ENCODE measurements at regions not wholly inside any gene's neighbourhood (a gene's known extent, or its start where the extent isn't known, plus 50 kb on each side); places are given as distances from the start of the nearest gene placed in this dataset.

DNA sequence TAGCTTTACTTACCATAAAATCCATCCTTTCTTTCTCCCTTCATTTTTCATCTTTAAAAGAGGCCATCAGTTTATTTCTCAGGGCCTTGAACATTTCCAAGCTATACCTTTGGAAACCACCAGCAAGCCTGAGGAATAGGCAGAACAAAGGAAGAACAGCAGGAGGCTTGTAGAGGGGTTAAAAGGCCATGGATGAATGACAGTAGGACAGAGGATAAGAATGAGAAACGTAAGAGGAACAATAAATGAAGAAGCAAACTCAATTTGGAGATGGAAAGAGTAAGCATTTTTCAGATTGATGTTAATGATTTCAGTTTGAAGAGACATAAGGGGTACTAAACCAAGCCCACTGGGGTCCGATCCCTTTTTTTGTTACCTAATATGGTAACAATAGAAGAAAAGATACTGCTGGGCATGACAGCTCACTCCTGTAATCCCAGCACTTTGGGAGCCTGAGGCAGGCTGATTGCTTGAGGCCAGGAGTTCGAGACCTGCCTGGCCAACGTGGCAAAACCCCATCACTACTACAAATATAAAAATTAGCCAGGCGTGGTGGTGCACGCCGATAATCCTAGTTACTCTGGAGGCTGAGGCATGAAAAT is 106.6 kb upstream of the NMUR2 start:
- TF ChIP-seq, protein P1, sequence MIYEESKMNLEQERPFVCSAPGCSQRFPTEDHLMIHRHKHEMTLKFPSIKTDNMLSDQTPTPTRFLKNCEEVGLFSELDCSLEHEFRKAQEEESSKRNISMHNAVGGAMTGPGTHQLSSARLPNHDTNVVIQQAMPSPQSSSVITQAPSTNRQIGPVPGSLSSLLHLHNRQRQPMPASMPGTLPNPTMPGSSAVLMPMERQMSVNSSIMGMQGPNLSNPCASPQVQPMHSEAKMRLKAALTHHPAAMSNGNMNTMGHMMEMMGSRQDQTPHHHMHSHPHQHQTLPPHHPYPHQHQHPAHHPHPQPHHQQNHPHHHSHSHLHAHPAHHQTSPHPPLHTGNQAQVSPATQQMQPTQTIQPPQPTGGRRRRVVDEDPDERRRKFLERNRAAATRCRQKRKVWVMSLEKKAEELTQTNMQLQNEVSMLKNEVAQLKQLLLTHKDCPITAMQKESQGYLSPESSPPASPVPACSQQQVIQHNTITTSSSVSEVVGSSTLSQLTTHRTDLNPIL (CRISPR knock-in tag; IDR thresholded peaks at IDR 0.05; ENCODE audit: low read depth), result no peak
- TF ChIP-seq ZC3H10 (CRISPR knock-in tag; IDR thresholded peaks at IDR 0.05) (no peak), ZNF70 (CRISPR knock-in tag; IDR thresholded peaks at IDR 0.05) (no peak), ARNTL (CRISPR knock-in tag; IDR thresholded peaks at IDR 0.05; ENCODE audit: borderline replicate concordance, low read depth) (no peak), PATZ1 (CRISPR knock-in tag; IDR thresholded peaks at IDR 0.05; ENCODE audit: borderline replicate concordance) (no peak), ZFP3 (CRISPR knock-in tag; IDR thresholded peaks at IDR 0.05) (no peak), ZNF8 (CRISPR knock-in tag; IDR thresholded peaks at IDR 0.05) (no peak), OSR1 (CRISPR knock-in tag; IDR thresholded peaks at IDR 0.05) (no peak), ZFP30 (CRISPR knock-in tag; IDR thresholded peaks at IDR 0.05) (no peak), BACH2 (CRISPR knock-in tag; IDR thresholded peaks at IDR 0.05; ENCODE audit: borderline replicate concordance) (no peak)
- TF ChIP-seq, protein P2, sequence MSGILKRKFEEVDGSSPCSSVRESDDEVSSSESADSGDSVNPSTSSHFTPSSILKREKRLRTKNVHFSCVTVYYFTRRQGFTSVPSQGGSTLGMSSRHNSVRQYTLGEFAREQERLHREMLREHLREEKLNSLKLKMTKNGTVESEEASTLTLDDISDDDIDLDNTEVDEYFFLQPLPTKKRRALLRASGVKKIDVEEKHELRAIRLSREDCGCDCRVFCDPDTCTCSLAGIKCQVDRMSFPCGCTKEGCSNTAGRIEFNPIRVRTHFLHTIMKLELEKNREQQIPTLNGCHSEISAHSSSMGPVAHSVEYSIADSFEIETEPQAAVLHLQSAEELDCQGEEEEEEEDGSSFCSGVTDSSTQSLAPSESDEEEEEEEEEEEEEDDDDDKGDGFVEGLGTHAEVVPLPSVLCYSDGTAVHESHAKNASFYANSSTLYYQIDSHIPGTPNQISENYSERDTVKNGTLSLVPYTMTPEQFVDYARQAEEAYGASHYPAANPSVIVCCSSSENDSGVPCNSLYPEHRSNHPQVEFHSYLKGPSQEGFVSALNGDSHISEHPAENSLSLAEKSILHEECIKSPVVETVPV (CRISPR knock-in tag; IDR thresholded peaks at IDR 0.05), result no peak
